SJCRH30 (cell line): ENCODE measurements at regions not wholly inside any gene's neighbourhood (a gene's known extent, or its start where the extent isn't known, plus 50 kb on each side); places are given as distances from the start of the nearest gene placed in this dataset.
A peak's percentile ranks its signal among the peaks of the same experiment; 100 is the strongest.

Source experiments
- DNase-seq, 2 experiments: peaks; one replicate each; pipeline ENCODE4 v3.0.0-alpha.2; 2015 to 2020
- H3K27ac ChIP-seq: fragments of 250-450 bp; sonication (Bioruptor Pico); 2 replicates; pipeline ENCODE4 v1.5.1; 2020; ENCODE audit warnings: mild to moderate bottlenecking, moderate library complexity
- H3K27me3 ChIP-seq: fragments of 250-450 bp; sonication (Bioruptor Pico); 2 replicates; pipeline ENCODE4 v1.5.1; 2020; ENCODE audit warnings: mild to moderate bottlenecking, moderate library complexity
- H3K36me3 ChIP-seq: fragments of 250-450 bp; sonication (Bioruptor Pico); 2 replicates; pipeline ENCODE4 v1.5.1; 2020; ENCODE audit warnings: mild to moderate bottlenecking, moderate library complexity
- H3K4me1 ChIP-seq: fragments of 250-450 bp; sonication (Bioruptor Pico); 2 replicates; pipeline ENCODE4 v1.5.1; 2020; ENCODE audit warnings: mild to moderate bottlenecking, moderate library complexity
- H3K4me3 ChIP-seq: fragments of 250-450 bp; sonication (Bioruptor Pico); 2 replicates; pipeline ENCODE4 v1.5.1; 2020; ENCODE audit warnings: mild to moderate bottlenecking, moderate library complexity
- H3K9me3 ChIP-seq: fragments of 250-450 bp; sonication (Bioruptor Pico); replicated peaks from 2 replicates; pipeline ENCODE4 v1.5.1; 2020; ENCODE audit warnings: mild to moderate bottlenecking, moderate library complexity

DNA sequence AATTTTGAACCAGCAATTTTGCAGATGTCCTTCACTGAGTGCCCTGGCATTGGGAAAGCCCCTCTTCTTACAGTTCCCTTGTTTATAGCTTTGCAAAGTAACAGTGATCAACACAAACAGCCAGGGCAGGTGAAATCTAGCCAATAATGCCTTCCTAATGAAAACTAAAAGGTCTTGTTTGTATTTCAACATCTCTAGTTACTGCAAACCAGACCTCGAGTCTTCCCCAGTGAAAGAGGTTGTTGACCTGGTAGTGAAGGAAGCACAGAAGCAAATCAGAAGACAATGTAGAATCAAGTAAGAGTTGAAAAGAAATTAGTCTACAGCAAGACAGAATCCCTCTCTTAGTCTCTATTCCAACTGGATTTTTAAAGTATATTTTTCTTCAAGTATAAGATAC lies 231.2 kb downstream of the SNX13 start:
- no peak for DNase-seq
- H3K27ac ChIP-seq: no peak overlapping the region
- no peak overlapping the region for H3K4me3 ChIP-seq

DNA sequence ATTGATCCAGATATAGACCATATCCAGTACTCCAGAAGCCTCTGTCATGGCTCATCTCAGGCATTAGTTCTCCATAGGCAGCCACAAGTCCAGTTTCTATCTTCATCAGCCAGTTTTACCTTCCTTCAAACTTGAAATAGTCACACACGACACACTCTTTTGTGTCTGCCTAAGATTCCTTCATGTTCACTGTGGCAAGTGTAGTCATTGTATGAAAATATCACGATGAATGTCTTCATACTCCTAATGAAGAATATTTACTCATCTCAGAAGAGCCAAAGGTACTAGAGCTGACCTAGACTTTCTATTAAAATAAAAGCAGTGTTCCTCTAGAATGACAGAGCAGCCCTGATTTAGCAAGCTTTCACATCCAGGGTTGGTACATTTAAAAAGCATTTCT lies 230.7 kb downstream of the SNX13 start:
- Histone ChIP-seq H3K27me3 (no peaks in the 10 kb centered on the region), H3K4me3 (no peak overlapping the region), H3K27ac (no peak overlapping the region), H3K4me1 (no peaks in the 10 kb centered on the region), H3K9me3 (no peaks in the 10 kb centered on the region), H3K36me3 (no peaks in the 10 kb centered on the region)
- no peak for DNase-seq

More for the DNA sequence above, 231.2 kb downstream of the SNX13 start:
- H3K36me3 ChIP-seq: no peaks in the 10 kb centered on the region
- H3K27me3 ChIP-seq: no peaks in the 10 kb centered on the region
- H3K4me1 ChIP-seq: no peaks in the 10 kb centered on the region
- H3K9me3 ChIP-seq: no peaks in the 10 kb centered on the region

GRCh38 chr7:17710312-17710711 lies 230.0 kb downstream of the SNX13 start:
- no peak for DNase-seq
- H3K27me3 ChIP-seq: no peaks in the 10 kb centered on the region
- H3K27ac ChIP-seq: no peak overlapping the region
- H3K4me1 ChIP-seq: no peaks in the 10 kb centered on the region
- H3K36me3 ChIP-seq: no peaks in the 10 kb centered on the region
- H3K9me3 ChIP-seq: no peaks in the 10 kb centered on the region
- no peak overlapping the region for H3K4me3 ChIP-seq

GRCh38 chr7:17713584-17713983 lies 226.7 kb downstream of the SNX13 start:
- 0 out of 2 replicates have a peak, but pooled peaks cover 3% of the 10 kb centered on the region for H3K9me3 ChIP-seq
- H3K27ac ChIP-seq: no peak overlapping the region
- H3K4me3 ChIP-seq: no peak overlapping the region
- H3K4me1 ChIP-seq: no peaks in the 10 kb centered on the region
- no peaks in the 10 kb centered on the region for H3K36me3 ChIP-seq
- H3K27me3 ChIP-seq: no peaks in the 10 kb centered on the region
- DNase-seq: no peak

DNA sequence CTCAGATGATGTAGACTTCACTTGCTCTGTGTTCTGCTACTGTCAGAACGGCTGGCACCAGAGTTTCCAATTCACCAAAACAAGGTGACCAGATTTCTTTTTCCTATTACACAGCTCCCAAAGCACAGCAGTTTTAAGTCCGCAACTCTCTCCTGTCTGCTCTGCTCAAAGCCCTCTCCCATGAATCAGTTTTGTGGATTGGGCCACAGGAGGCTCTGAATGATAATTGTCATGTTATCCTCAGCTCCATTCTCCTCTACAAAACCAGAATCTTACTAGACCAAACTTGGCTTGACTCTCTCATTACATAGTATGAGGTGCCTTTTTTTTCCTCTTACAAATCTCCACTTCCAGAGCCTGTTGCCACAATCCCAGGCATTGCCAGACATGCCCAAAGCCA lies 223.5 kb downstream of the SNX13 start:
- 0 out of 2 replicates have a peak, but pooled peaks cover 3% of the 10 kb centered on the region for H3K9me3 ChIP-seq
- H3K4me1 ChIP-seq: peaks cover 4% of the 10 kb centered on the region; the same call in 1 of the 2 replicates
- H3K36me3 ChIP-seq: no peaks in the 10 kb centered on the region
- no peaks in the 10 kb centered on the region for H3K27me3 ChIP-seq
- H3K4me3 ChIP-seq: no peak overlapping the region
- DNase-seq: no peak
- H3K27ac ChIP-seq: no peak overlapping the region

DNA sequence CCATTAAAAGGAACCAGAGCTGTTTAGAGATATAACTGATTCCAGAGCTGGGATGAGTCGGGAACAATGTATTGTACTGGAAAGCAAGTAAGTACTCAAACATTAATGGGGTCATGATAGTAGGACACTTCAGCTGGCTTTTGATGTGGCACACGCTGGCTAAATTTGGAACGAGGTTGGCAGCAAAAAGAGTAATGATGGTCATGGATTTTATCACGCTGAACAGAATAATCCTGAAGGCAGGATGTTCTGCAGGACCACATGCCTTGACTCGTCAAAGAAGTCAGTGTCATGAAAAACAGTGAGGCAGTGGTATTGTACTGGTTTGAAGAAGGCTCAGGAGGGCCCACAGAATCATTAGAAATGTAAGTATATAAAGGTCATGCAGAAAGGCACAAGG lies 220.3 kb downstream of the SNX13 start:
- Histone ChIP-seq H3K9me3 (0 out of 2 replicates have a peak, but pooled peaks cover 3% of the 10 kb centered on the region), H3K4me1 (peaks cover 4% of the 10 kb centered on the region; the same call in 1 of the 2 replicates), H3K27ac (no peak overlapping the region), H3K4me3 (no peak overlapping the region), H3K36me3 (no peaks in the 10 kb centered on the region), H3K27me3 (no peaks in the 10 kb centered on the region)
- peak; percentile 11 to 55 for DNase-seq

DNA sequence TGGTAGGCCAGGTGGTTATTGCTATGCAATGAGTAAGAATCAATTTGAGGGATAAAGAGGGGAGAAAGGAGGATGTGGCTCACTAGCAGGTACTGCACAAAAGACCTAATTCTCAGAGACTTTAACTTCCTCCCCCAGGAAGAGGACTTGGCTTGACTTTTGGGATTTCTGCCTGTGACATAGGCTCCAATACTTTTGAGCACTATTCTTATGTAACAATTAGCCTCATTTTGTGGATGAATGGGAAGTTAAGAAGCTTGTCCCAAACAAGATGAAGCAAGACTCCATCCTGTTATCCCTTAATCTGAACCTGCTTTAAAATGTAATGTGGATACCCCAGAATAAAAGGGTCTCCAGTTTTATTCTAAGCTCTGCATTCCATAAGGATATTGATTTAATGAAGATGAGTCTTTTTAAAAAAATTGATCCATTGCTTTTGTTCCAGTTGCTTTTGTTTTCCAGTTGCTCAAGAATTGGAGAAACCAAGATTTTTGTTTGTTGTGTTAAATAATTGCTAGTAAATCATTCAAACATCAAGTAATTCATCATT lies 218.5 kb downstream of the SNX13 start:
- Histone ChIP-seq H3K4me1 (peaks cover 4% of the 10 kb centered on the region; the same call in 1 of the 2 replicates), H3K36me3 (no peaks in the 10 kb centered on the region), H3K4me3 (no peak overlapping the region), H3K27ac (no peak overlapping the region), H3K27me3 (no peaks in the 10 kb centered on the region), H3K9me3 (0 out of 2 replicates have a peak, but pooled peaks cover 3% of the 10 kb centered on the region)
- no peak for DNase-seq

DNA sequence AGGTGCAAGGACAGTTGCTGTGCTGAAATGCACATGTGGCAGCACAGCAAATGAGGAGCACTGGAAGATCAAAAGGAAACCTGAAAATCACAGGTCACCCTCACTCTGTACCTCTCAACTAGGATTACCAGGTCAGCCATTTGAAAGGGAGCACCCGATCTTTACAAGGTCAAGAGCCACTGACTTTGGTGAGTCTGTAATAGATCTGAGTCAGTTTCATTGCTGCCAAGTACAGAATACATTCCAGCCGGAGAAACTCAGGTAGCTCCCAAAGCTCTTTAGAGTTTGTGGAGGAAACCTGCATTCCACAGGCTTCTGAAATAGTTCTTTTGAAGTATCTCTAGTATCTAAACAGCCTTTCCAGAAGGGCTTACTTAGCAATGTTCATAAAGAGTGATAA lies 217.5 kb downstream of the SNX13 start:
- no peak for DNase-seq
- H3K36me3 ChIP-seq: no peaks in the 10 kb centered on the region
- peaks cover 4% of the 10 kb centered on the region; the same call in 1 of the 2 replicates for H3K4me1 ChIP-seq
- no peaks in the 10 kb centered on the region for H3K27me3 ChIP-seq
- no peak overlapping the region for H3K4me3 ChIP-seq
- no peak overlapping the region for H3K27ac ChIP-seq
- 0 out of 2 replicates have a peak, but pooled peaks cover 3% of the 10 kb centered on the region for H3K9me3 ChIP-seq

GRCh38 chr7:17725821-17726220 lies 214.5 kb downstream of the SNX13 start:
- Histone ChIP-seq H3K4me1 (no peaks in the 10 kb centered on the region), H3K9me3 (no peaks in the 10 kb centered on the region), H3K27me3 (no peaks in the 10 kb centered on the region), H3K27ac (no peak overlapping the region), H3K36me3 (no peaks in the 10 kb centered on the region), H3K4me3 (no peak overlapping the region)
- DNase-seq: no peak

DNA sequence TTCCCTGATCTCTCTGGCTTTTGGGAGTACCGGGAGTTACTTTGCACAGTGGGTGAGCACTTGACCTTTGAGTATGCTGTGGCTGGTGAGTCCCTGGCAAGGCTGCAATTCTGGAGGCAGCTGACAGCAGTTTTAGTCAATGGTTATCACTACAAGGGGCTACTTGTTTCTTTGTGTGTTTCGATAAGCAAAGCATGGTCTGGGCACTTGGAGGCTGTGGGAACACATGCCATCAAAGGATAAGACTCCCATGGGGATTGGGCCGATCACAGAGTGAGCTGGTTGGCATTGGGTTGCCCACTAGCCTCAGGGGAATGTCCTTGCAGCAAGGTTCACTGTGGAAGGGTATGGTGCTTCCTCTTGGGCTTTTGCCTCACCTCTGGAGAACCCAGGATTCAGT lies 208.2 kb downstream of the SNX13 start:
- no peak overlapping the region for H3K27ac ChIP-seq
- no peak for DNase-seq
- H3K4me3 ChIP-seq: no peak overlapping the region
- no peaks in the 10 kb centered on the region for H3K9me3 ChIP-seq
- H3K36me3 ChIP-seq: no peaks in the 10 kb centered on the region
- H3K4me1 ChIP-seq: no peaks in the 10 kb centered on the region
- no peaks in the 10 kb centered on the region for H3K27me3 ChIP-seq
